NCI-H1694 (cell line): ENCODE measurements at regions not wholly inside any gene's neighbourhood (a gene's known extent, or its start where the extent isn't known, plus 50 kb on each side); places are given as distances from the start of the nearest gene placed in this dataset.
"Not testable (repeated sequence)": the region's sequence is repeated elsewhere in the genome, so short reads cannot be mapped to it uniquely, and the experiment has no call there.

Experiments
- DNase-seq: peaks from one replicate; lab custom pipeline; 2025; lab: John Stamatoyannopoulos, UW

DNA sequence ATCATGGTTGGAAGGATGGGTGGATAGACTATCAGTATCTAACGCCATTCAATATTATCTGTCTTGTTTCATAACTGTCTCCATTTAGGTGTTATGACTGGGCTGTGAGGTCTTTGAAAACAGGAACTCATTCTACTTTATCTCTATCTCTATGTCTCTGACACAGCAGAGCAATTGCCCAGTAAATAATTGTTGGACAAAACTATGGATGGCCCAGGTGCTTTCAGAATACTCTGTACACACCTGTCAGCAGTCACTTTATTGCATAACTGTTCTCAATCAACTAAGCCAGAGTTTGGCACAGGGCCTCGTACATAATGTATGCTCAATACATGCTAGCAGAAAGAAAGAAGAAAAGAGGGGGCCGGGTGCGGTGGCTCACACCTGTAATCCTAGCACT, 210.3 kb downstream of the OPA1 start:
- no peak for DNase-seq

DNA sequence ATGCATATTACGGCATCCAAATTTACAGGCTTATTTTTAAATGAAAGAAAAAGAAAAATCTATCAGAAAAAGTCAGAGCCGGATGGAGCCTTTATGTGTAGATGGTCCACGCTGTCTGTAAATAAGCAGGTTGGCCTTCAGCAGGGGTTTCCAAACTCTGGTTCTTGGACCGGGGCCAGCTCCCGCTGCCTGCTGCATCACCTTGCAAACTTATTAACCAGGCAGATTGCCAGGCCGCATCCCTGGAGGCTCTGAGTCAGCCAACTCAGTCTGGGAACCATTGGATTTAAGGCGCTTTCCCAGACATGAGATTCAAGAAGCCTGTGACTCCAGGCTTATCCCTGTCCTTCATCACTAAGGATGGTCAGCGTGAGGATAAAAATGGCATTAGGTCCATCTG, 212.4 kb downstream of the OPA1 start:
- peak; percentile 82 for DNase-seq

DNA sequence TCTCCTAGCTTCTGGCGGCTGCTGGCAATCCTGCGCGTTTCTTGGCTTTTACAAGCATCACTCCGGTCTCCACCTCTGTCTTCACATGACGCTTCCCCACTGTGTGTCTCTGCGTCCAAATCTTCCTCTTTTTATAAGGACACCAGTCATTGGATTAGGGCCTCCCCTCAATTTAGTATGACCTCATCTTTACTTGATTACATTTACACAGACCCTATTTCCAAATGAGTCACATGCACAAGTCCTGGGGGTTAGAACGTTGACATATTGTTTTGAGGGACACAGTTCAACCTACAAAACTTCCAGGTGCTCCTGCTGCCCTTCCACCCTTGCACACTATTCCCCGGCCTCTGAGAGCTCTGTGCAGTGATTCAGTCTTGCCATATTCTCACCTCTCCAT, 215.3 kb downstream of the OPA1 start:
- no peak for DNase-seq

DNA sequence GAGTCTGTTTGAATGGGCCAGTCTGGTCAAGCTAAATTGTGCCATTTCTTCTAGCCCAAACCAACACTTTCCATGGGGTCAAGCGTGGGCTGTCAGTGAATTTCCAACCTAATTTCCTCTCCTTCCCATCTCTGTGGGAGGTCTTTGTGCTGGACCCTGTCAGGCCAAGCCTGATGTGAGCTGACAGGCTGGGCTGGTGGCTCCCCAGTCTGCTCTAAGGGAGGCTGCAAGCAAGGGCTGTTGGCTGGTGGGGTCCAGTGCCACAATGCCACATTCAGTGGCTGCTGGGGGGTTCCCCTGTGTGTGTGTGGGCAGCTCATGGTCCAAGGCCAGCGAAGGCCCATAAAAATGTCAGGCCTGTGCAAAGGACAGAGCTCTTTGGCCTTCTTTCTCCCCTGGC, 216.1 kb downstream of the OPA1 start:
- DNase-seq: no peak

DNA sequence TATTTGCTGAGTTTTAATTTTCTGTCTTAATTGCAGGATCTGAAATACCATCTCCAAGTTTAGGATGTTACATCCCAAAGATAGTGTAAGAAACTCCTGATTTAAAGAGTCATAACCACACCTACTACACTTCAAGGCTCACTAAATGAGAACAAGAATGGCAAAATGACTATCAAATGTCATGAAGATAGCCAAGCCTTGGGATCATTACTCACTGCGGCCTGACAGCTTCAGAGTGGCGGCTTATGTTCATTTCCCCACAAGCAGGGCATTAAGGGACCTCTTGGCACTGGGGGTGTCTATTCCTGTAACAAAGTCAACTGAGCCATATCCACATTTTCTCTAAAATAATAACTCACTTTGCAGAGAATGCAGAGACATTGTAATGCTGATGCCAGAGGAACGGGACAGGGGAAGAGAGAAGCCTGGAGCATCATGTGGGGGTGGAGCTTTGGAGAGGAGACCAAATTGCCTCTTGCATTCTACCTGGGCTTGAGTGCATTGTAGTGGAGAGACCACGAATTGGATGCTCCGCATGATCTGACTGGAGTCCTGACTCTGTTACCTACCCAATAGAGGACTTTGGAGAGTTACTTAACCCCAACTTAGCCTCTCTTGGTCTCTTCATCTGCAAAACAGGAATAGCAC, 219.2 kb downstream of the OPA1 start:
- DNase-seq: no peak

DNA sequence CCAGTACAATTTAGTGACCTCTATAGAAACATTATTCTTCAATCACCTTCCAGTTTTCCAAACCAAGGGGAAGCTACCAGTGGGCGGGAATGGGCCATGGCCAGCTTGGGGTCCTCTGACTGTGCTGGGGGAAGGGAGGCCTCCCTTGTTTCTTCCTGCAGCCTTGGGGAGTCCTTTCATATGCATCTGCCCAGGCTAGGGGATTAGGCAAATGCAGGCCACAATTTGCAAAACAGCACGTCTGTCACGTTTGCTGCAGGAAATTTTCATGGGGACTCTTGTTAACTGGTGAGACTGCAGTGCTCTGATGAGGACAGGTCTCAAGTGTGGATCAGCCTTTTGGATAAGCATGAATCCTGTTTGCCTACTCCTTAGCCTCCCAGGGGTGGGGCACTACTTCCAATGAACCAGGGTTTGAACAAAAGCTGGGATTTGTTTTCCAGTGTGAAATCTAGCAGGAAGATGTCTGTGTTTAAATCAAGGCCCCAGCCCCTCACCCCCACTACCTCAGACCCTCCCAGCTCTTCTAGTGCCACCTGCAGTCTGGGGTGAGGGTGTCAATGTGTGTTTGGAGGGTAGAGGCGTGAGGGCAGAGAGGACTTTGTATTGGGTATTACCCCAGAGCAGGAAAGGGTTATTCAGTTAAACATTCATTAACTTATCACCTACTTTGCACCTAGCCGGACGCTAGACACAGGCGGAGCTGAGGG, 219.9 kb downstream of the OPA1 start:
- no peak for DNase-seq

DNA sequence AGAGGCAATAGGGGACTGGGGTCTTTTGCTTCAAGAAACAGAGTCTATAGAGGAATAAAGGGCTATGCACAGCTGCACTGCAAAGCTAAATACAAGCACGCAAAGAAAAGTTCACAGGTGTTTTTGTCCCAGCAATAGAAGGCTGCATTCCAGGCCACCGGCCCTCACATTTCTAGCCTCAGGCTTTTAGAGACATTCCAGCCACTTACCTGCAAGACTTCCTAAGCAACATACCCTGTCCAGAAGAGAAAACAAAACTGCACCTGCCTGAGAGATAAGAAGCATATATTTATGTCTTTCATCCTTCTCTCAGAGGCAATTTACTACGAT, 220.5 kb downstream of the OPA1 start:
- DNase-seq: no peak

DNA sequence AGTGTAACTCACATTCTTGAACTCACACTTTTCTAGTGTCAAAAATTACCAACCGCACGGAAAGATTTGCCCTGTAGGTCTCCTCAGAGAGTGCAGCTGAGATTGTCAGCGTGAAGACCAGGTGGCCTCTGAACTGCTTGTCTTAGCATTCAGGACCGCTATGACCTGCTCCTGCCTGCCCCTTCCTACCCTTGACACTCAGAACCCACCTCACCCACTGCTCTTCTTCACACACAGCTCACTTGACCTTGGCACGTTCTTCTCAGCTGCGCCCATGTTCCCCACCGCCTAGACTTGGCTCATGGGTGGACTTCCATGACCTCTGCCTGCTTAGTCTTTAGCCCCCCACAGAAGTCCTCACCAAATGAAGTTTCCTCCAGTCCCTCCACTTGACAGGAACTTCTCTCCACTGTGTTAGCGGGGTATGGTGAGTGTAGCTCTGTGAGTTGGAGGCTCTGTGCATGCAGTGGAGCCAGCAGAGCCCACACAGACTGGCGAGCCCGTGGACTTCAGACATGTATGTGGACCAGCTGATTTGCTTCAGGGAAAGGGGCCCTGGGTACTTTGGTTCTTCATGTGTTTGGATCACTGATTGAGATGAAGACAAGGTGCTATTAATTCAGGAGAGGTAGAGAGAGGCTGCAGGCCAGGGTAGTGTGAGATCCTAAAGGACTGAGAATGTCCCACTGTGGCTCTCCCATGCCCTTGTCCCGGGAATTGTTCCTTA, 221.3 kb downstream of the OPA1 start:
- no peak for DNase-seq

DNA sequence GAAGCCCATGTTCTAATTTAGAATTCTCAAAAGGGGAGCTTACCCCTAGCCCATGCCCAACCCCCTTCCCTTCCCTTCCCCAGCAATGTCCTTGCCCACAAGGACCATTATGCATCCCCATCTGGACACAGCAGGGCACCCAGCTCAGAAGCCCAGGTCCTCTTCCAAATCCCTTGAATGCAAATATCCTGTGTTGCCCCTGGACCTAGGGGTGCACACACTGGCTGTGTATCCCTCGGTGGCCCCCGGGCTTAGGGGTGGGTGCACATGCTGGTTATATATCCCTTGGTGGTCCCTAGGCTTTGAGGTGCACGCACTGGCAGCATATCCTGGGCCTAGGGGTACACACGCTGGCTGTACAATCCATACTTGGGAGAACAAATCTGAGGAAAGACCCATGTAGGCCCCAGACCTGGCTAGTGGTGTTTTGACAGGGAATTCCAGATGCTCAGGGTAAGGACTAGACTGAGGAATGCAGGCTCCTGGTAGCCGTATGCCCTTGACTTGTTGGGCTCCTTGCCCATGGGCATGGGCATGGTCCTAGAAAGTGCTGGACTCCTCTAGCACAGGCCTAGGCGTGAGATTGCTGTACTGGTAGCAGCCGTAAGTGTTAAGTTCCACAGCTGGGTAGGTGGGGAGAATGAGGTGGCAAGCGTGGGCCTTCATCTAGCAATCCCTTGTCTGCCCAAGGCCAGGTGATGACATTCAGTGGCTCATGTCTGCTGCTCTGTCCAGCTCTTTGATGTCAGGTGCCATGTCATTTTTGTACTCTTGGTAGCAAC, 222.4 kb downstream of the OPA1 start:
- no peak for DNase-seq

DNA sequence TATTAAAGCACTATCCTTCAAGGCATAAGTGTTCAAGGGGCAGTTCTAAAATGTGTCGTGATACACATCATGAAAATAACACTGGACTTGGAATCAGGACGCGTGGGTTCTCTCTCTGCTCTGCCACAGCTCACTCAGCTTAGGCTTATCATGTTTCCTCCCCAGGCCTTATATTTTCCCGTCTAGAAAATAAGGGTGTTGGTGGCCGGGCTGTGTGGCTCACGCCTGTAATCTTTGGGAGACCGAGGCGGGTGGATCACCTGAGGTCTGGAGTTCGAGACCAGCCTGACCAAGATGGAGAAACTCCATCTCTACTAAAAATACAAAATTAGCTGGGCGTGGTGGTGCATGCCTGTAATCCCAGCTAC, 223.0 kb downstream of the OPA1 start:
- DNase-seq: no peak

DNA sequence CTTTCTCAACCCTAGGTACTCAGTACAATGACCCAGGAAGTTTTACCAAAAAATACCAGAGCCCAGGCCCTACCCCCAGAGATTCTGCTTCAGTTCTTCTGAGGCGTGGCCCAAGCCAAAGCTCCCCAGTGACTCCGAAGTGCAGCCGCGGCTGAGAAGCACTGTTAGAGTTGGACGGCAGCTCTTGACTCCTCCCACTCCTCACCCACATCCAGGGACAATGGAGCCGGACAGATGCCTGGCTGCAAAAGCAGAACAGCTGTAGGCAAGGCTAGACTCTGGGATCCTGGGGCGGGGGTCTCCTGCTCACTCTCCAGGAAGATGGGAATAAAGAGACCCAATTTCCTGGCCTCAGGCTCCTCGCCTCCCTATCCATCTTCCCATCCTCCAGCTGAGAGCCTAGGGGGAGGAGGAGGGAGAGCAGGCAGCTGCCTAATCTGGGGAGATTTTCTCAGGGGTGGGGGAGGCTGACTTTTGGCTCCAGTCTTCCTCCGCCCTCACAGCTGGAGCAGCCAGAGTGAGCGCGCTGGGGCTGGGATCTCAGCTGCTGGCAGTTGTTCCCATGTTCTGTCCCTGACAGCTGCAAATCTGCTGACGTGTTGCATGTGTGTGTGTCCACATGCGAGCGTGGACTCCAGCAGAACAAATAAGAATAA, 223.8 kb downstream of the OPA1 start:
- no peak for DNase-seq

DNA sequence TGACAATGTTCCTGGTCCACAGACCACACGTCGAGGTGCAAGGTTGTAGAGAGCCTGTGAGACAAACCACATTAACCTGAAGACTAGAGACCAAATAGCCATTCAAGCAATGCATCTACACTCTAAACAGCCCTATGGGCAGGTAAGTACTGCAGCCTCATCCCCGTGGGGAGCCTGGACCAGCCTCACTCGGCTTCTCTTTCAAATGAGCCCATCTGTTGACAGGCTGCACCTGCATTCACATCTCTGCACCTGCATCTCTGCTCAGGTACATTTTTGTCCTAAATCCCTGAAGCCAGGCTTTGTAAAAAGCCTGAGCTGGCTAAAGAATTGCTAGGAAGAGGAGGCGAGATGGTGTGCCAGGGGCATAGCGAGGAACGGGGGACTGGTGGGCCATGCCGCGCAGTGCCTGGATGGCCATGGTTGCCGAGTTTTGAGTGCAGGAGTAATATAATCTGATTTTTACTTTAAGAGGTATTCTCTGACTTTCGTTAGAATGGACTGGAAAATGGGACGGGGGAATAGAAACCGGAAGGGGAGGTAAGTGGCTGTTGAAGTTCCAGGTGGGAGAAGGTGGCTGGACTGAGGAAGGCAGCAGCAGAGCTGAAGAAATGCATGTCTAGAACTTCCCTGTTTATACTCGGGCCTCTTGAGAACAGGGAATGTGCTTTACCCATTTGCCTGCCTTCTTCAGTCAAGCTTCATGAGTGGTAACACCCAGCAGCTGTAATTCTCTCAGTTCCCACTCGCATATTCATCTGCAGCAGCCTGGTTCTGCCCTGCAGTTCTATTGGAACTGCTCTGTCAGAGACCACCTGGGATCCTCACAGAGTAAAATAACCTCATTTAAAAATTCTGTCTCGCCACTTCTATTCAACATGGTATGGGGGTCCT, 226.4 kb downstream of the OPA1 start:
- no peak for DNase-seq

DNA sequence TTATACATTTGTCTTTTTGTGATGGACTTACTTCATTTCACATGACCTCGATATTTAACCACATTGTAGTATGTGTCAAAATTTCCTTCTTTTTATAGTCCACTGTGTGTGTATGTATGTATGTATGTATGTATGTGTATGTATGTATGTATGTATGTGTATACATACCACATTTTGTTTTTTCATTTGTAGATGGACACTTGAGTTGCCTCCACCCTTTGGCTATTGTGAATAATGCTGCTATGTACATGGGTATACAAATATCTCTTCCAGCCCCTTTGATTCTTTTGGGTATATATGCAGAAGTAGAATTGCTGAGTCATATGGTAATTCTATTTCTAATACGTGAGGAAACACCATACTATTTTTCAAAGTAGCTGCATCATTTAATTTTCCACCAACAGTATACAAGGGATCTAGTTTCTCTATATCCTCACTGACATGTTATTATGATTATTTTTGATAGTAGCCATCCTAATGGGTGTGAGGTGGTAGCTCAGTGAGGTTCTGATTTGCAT, 228.2 kb downstream of the OPA1 start:
- DNase-seq: no peak

DNA sequence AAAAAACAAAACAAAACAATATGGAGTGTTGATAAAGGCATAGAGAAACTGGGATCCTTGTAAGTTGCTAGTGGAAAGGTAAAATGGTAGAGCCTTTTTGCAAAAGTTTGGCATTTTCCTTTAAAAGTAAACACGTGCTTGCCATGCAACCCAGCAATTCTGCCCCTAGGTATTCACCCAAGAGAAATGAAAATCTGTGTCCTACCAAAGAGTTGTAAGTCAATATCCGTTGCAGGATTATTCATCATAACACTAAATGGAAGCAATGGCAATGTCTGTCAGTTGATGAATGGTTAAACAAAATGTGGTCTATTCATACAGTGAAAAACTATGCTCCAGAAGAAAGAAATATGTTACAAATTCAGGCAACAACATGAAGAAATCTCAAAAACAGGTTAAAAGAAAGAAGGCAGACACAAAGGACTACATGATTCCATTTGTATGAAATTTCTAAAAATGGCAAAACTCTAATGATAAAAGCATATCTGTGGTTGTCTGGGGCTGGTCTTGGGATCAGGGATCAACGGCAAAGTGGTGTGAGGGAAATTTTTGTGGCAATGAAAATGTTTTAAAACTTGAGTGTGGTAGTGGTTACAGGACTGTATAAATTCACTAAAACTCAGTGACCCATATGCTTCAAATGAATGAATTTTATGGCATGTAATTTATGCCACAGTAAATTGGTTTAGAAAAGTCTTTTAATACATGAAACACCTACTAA, 229.6 kb downstream of the OPA1 start:
- no peak for DNase-seq

DNA sequence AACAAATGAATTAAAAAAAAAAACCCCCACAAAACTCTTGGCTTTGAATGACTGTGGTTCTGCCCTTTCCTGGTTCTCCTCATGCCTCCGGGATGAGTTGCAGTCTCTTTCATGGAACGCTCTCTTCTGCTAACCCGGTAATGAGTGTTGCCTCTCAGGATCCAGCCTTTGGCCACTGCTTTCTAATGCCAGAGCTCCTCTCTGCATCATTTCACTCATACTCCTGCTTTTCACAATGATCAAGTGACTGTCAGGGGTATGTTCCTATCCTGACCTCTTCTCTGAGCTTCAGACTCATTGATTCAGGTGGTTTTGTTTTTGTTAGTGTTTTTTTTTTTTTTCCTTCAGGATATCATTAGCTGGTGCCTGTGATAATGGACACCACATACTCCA, 230.2 kb downstream of the OPA1 start:
- not testable (repeated sequence) for DNase-seq

DNA sequence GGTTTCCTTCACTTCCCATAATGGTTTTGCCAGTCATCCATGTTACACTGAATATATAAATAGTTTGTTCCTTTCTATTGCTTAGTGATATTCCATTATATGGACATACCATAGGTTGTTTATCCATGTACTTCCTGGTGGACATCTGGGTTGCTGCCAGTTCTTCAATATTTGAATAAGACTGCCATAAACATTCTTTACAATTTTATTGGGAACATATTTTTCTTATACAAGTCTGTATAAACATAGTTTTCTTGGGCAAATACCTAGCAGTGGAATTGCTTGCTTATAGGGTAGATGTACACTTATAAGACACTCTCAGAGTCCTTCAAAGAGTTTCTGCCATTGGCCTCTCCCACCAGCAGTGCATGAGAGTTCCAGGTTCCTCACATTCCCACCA, 231.4 kb downstream of the OPA1 start:
- DNase-seq: no peak

DNA sequence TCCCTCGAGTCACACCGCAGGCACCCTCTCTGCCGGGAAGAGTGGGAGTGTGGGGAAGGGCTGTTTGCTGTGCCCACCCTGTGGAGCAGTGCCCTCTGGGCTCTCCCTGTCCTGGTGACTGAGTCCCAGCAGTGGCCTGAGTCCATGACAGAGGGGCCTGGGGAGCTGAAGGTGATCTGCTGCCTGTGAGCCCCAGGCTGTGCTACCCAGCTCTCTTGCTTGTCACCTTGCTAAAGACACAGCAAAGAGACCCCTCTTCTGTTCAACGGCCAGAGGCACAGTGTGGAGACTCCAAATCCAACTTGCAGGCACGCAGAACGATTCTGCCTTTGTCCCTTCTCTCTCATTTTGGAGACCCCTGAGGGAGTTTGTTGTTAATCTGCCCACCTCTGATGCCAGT, 232.6 kb downstream of the OPA1 start:
- DNase-seq: no peak

DNA sequence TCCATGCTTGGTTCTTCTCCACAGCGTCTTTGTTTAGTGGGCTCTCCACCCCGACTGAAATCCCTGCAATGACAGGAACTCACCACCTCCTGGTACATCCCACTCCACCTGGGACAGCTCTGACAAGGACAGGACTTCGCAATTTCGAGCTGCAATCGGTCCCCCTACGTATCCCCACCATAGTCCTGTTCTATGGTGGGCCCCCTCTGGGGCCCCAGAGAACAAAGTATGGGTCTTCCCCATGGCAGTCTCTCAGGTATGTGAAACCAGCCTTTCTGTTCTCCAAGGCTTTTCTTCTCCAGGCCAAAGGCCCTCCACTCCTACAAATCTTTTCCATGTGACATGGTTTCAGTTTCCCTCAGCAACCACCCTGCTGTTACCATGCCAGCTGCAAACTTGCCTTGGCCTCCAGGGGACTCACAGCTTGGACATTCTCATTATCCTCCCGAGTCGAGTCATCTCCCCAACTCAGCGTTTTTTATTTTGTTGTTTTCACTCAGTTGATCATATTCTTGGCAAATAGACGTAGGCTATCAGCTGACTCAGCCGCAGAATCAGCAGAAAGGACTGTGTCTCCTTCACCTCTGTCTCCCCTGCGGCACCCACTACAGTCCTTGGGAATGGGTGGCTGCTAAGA, 233.3 kb downstream of the OPA1 start:
- no peak for DNase-seq

DNA sequence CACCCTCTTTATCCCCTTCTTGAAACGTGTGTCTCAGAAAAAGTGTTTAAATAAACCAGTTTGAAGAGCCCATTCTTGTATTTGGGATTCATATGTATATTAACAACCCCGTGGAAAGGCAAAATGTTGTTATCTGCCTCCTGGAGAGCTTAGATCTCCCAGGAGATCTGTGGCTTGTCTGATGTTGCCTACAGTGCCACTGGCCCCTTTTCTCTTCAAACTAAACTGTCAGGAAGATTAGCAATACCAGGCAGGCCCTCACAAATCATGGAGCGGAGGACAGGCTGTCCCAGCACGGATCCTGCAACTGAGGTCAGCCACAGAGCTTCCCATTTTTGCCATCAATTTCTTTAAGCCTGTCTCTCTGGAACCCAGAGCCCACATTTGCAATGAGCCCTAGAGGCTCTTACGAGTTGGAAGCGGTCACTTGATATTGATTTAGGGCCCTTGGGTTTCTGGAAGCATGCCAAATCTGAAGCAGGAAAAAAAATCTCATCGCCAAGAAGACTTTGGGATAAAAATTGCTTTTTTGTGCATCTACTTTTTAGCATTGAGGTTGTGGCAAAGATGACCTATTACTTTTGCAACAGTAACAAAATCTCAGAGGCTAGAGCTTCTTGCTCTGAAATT, 234.1 kb downstream of the OPA1 start:
- no peak for DNase-seq
